Stomach smooth muscle (tissue), 2 donors: ENCODE measurements at regions not wholly inside any gene's neighbourhood (a gene's known extent, or its start where the extent isn't known, plus 50 kb on each side); places are given as distances from the start of the nearest gene placed in this dataset.

Source experiments
- H3K27ac ChIP-seq: one replicate; pipeline ENCODE4 v1.7.0; 2013; ENCODE audit warnings: mild to moderate bottlenecking, low read length, inconsistent platforms
- H3K27me3 ChIP-seq, 2 donors: one replicate each; pipeline ENCODE4 v1.7.0; 2013; ENCODE audit warnings: low read length in 2 of 2; ENCODE audit not compliant: insufficient read depth in 2 of 2, control insufficient read depth in 1 of 2
- H3K36me3 ChIP-seq, 2 donors: one replicate each; pipeline ENCODE4 v1.7.0; 2013; ENCODE audit warnings: low read length in 2 of 2; ENCODE audit not compliant: control insufficient read depth in 2 of 2, insufficient read depth in 2 of 2
- H3K4me1 ChIP-seq: one replicate; pipeline ENCODE4 v1.7.0; 2013; ENCODE audit warnings: low read length; ENCODE audit not compliant: control insufficient read depth, insufficient read depth
- H3K4me3 ChIP-seq, 2 donors: one replicate each; pipeline ENCODE4 v1.7.0; 2013; ENCODE audit warnings: low read length in 2 of 2
- H3K9ac ChIP-seq, 2 donors: one replicate each; pipeline ENCODE4 v1.7.0; 2013; ENCODE audit warnings: low read length in 2 of 2, mild to moderate bottlenecking in 1 of 2
- H3K9me3 ChIP-seq, 2 donors: one replicate each; pipeline ENCODE4 v1.7.0; 2013; ENCODE audit warnings: low read length in 2 of 2; ENCODE audit not compliant: control insufficient read depth in 2 of 2
- donor health status: healthy.
- donor health status: Pancreatic carcinoma.

GRCh38 chr9:1355656-1356055 lies 305.5 kb downstream of the DMRT2 start:
- Histone ChIP-seq H3K9ac (no peak overlapping the region), H3K4me1 (no peaks in the 10 kb centered on the region), H3K9me3 (no peaks in the 10 kb centered on the region), H3K27ac (no peak overlapping the region), H3K4me3 (no peak overlapping the region), H3K27me3 (peaks cover 0 to 2% of the 10 kb centered on the region in 2 donors), H3K36me3 (no peaks in the 10 kb centered on the region)

- Histone ChIP-seq H3K4me1 (no peaks in the 10 kb centered on the region), H3K36me3 (no peaks in the 10 kb centered on the region), H3K9ac (no peak overlapping the region), H3K4me3 (no peak overlapping the region), H3K27ac (no peak overlapping the region), H3K27me3 (no peaks in the 10 kb centered on the region), H3K9me3 (peaks cover 0 to 3% of the 10 kb centered on the region in 2 donors)
These were observed 312.7 kb downstream of the DMRT2 start for GRCh38 chr9:1362845-1363244.

GRCh38 chr9:1366276-1366675 lies 316.1 kb downstream of the DMRT2 start:
- H3K4me1 ChIP-seq, result no peaks in the 10 kb centered on the region
- no peak overlapping the region for H3K27ac ChIP-seq

GRCh38 chr9:1369297-1369696 lies 319.1 kb downstream of the DMRT2 start:
- H3K9ac ChIP-seq, result no peak overlapping the region
- no peaks in the 10 kb centered on the region for H3K36me3 ChIP-seq
- H3K27me3 ChIP-seq, result no peaks in the 10 kb centered on the region
- H3K4me3 ChIP-seq, result no peak overlapping the region
- H3K4me1 ChIP-seq, result no peaks in the 10 kb centered on the region
- no peaks in the 10 kb centered on the region for H3K9me3 ChIP-seq
- H3K27ac ChIP-seq, result no peak overlapping the region

More at GRCh38 chr9:1366276-1366675, 316.1 kb downstream of the DMRT2 start:
- Histone ChIP-seq H3K4me3 (no peak overlapping the region), H3K27me3 (no peaks in the 10 kb centered on the region), H3K9ac (no peak overlapping the region), H3K36me3 (no peaks in the 10 kb centered on the region), H3K9me3 (peaks cover 0 to 3% of the 10 kb centered on the region in 2 donors)

GRCh38 chr9:1373445-1373844 lies 323.3 kb downstream of the DMRT2 start:
- no peaks in the 10 kb centered on the region for H3K27me3 ChIP-seq
- H3K9me3 ChIP-seq, result no peaks in the 10 kb centered on the region
- H3K9ac ChIP-seq, result no peak overlapping the region
- H3K36me3 ChIP-seq, result no peaks in the 10 kb centered on the region
- H3K4me1 ChIP-seq, result no peaks in the 10 kb centered on the region
- no peak overlapping the region for H3K4me3 ChIP-seq
- H3K27ac ChIP-seq, result no peak overlapping the region

GRCh38 chr9:1383899-1384455 lies 333.8 kb downstream of the DMRT2 start:
- H3K4me3 ChIP-seq, result no peak overlapping the region
- no peaks in the 10 kb centered on the region for H3K4me1 ChIP-seq
- H3K9me3 ChIP-seq, result peaks cover 0 to 3% of the 10 kb centered on the region in 2 donors
- H3K9ac ChIP-seq, result no peak overlapping the region
- H3K27me3 ChIP-seq, result no peaks in the 10 kb centered on the region
- no peaks in the 10 kb centered on the region for H3K36me3 ChIP-seq
- H3K27ac ChIP-seq, result no peak overlapping the region

GRCh38 chr9:1384816-1385215 lies 334.7 kb downstream of the DMRT2 start:
- Histone ChIP-seq H3K4me1 (no peaks in the 10 kb centered on the region), H3K9ac (no peak overlapping the region), H3K27me3 (no peaks in the 10 kb centered on the region), H3K9me3 (peaks cover 0 to 3% of the 10 kb centered on the region in 2 donors), H3K4me3 (no peak overlapping the region), H3K36me3 (no peaks in the 10 kb centered on the region), H3K27ac (no peak overlapping the region)

GRCh38 chr9:1386420-1386819 lies 336.3 kb downstream of the DMRT2 start:
- no peak overlapping the region for H3K4me3 ChIP-seq
- H3K36me3 ChIP-seq, result no peaks in the 10 kb centered on the region
- no peak overlapping the region for H3K27ac ChIP-seq
- H3K27me3 ChIP-seq, result no peaks in the 10 kb centered on the region
- H3K9me3 ChIP-seq, result peaks cover 0 to 3% of the 10 kb centered on the region in 2 donors
- H3K4me1 ChIP-seq, result no peaks in the 10 kb centered on the region
- H3K9ac ChIP-seq, result no peak overlapping the region

- Histone ChIP-seq H3K9ac (no peak overlapping the region), H3K36me3 (no peaks in the 10 kb centered on the region), H3K27me3 (no peaks in the 10 kb centered on the region), H3K9me3 (no peaks in the 10 kb centered on the region), H3K4me3 (no peak overlapping the region), H3K27ac (no peak overlapping the region), H3K4me1 (no peaks in the 10 kb centered on the region)
These were observed 338.1 kb downstream of the DMRT2 start for GRCh38 chr9:1388216-1388615.

- Histone ChIP-seq H3K9me3 (no peaks in the 10 kb centered on the region), H3K4me1 (no peaks in the 10 kb centered on the region), H3K27ac (no peak overlapping the region), H3K9ac (no peak overlapping the region), H3K27me3 (peaks cover 0 to 2% of the 10 kb centered on the region in 2 donors), H3K36me3 (no peaks in the 10 kb centered on the region), H3K4me3 (no peak overlapping the region)
These were observed 350.8 kb downstream of the DMRT2 start for GRCh38 chr9:1400983-1401382.

- no peak overlapping the region for H3K9ac ChIP-seq
- no peak overlapping the region for H3K4me3 ChIP-seq
- H3K36me3 ChIP-seq, result no peaks in the 10 kb centered on the region
- H3K4me1 ChIP-seq, result no peaks in the 10 kb centered on the region
- no peaks in the 10 kb centered on the region for H3K9me3 ChIP-seq
- no peak overlapping the region for H3K27ac ChIP-seq
- H3K27me3 ChIP-seq, result peaks cover 0 to 2% of the 10 kb centered on the region in 2 donors
These were observed 354.8 kb downstream of the DMRT2 start for GRCh38 chr9:1404940-1405339.
